Left lung (tissue), 4 donors: ENCODE measurements at regions not wholly inside any gene's neighbourhood (a gene's known extent, or its start where the extent isn't known, plus 50 kb on each side); places are given as distances from the start of the nearest gene placed in this dataset.

Source experiments
- ATAC-seq: fragments of 200-7000 bp; cut with Tn5 transposase; one replicate; pipeline ENCODE4 v1.9.1; 2020; ENCODE audit warnings: moderate library complexity
- DNase-seq, 4 donors: peaks; one replicate each; pipeline ENCODE4 v3.0.0-alpha.2; 2013 to 2020
- H3K27ac ChIP-seq, 2 donors: fragments of 200-600 bp; sonication (generic) in 1 of 2; one replicate each; pipeline versions ENCODE4 v1.5.0 to v1.8.0; 2020 to 2021
- H3K27me3 ChIP-seq, 2 donors: fragments of 200-600 bp; sonication (generic) in 1 of 2; one replicate each; pipeline versions ENCODE4 v1.5.0 to v1.8.0; 2020 to 2021
- H3K36me3 ChIP-seq, 2 donors: fragments of 200-600 bp; sonication (generic) in 1 of 2; one replicate each; pipeline versions ENCODE4 v1.5.0 to v1.8.0; 2020 to 2021
- H3K4me1 ChIP-seq, 2 donors: fragments of 200-600 bp; one replicate each; pipeline ENCODE4 v1.8.0; 2021
- H3K4me3 ChIP-seq, 2 donors: fragments of 200-600 bp; sonication (generic) in 1 of 2; one replicate each; pipeline versions ENCODE4 v1.5.0 to v1.8.0; 2020 to 2021; ENCODE audit warnings: mild to moderate bottlenecking in 1 of 2
- H3K9me3 ChIP-seq, 2 donors: fragments of 200-600 bp; sonication (generic) in 1 of 2; one replicate each; pipeline versions ENCODE4 v1.5.0 to v1.8.0; 2020 to 2021
- CTCF ChIP-seq, 2 donors: fragments of 200-600 bp; sonication (generic) in 1 of 2; IDR thresholded peaks; one replicate each; pipeline versions ENCODE4 v1.5.0 to v1.8.0; 2021; ENCODE audit warnings: antibody characterized with exemption in 2 of 2
- intact Hi-C, 2 donors: fragments of 100-400 bp; cut with DNase I; formaldehyde crosslinking; loops; one replicate each; pipeline versions ENCODE4 v1.11.2 to v1.14.2; 2022
- donor health status: DM: no; HTN: yes; CAD: no.
- donor health status: DM: no; HTN: no; CAD: no.

DNA sequence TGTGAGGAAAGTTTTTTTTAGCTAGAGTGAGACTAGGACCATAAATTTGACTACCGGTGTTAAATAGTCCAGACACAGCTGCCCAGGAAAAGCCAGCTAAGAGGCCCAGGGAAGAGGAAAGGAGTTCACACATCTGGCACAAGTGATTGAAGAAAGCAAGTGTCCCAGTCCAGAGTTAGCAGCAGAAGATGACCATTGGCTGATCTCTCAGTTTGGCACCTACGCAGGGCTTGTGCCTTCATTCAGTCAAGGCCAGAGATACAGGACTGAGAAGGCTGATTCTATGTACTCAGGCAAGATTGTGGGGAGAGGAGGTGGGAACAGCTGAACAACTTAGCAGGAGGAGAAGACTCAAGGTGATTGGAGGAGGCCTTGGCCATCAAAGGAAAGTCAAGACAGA, 575.0 kb upstream of the KLF12 start:
- H3K4me1 ChIP-seq = no peaks in the 10 kb centered on the region
- no peak for TF ChIP-seq CTCF (IDR thresholded peaks at IDR 0.05)
- no peak overlapping the region for H3K4me3 ChIP-seq
- no peaks in the 10 kb centered on the region for H3K36me3 ChIP-seq
- H3K9me3 ChIP-seq = no peaks in the 10 kb centered on the region
- no peaks in the 10 kb centered on the region for H3K27me3 ChIP-seq
- DNase-seq (no peak), ATAC-seq (no peak)
- intact Hi-C loops = no loop called here
- H3K27ac ChIP-seq = no peak overlapping the region

DNA sequence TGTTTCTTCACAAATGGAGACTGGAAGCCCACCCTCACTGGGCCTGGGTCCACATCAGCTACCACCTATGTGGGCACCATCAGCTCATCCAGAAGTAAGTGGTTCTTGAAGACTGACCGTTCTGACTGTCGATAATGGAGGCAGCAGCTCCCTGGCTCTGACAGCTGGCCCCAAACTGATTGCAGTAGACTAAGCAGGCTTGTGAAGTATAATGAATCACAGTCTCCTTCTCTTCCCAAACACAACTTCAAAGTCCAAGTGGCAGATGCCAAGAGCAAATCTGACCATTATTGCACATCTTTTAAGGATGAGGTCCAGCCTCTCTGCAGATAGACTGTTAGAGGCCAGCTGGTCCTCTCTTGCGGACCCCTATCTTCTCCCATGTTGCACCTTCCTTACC, 574.4 kb upstream of the KLF12 start:
- Histone ChIP-seq H3K9me3 (no peaks in the 10 kb centered on the region), H3K27me3 (no peaks in the 10 kb centered on the region), H3K36me3 (no peaks in the 10 kb centered on the region), H3K4me3 (no peak overlapping the region), H3K27ac (no peak overlapping the region), H3K4me1 (no peaks in the 10 kb centered on the region)
- intact Hi-C loops = no loop called here
- DNase-seq = no peak
- no peak for TF ChIP-seq CTCF (IDR thresholded peaks at IDR 0.05)
- no peak for ATAC-seq

- DNase-seq = no peak
- Histone ChIP-seq H3K4me1 (no peaks in the 10 kb centered on the region), H3K4me3 (no peak overlapping the region), H3K27ac (no peak overlapping the region), H3K9me3 (no peaks in the 10 kb centered on the region), H3K27me3 (no peaks in the 10 kb centered on the region), H3K36me3 (no peaks in the 10 kb centered on the region)
- intact Hi-C loops = no loop called here
- ATAC-seq = no peak
- no peak for TF ChIP-seq CTCF (IDR thresholded peaks at IDR 0.05)
Observed at GRCh38 chr13:74707291-74707690, 573.1 kb upstream of the KLF12 start.

GRCh38 chr13:74706801-74707200, 572.6 kb upstream of the KLF12 start:
- ATAC-seq (no peak), DNase-seq (no peak)
- H3K4me3 ChIP-seq = no peak overlapping the region
- H3K4me1 ChIP-seq = no peaks in the 10 kb centered on the region
- H3K27me3 ChIP-seq = no peaks in the 10 kb centered on the region
- peaks cover 0 to 4% of the 10 kb centered on the region in 2 donors for H3K9me3 ChIP-seq
- intact Hi-C loops = no loop called here
- no peaks in the 10 kb centered on the region for H3K36me3 ChIP-seq
- H3K27ac ChIP-seq = no peak overlapping the region
- TF ChIP-seq CTCF (IDR thresholded peaks at IDR 0.05) = no peak

DNA sequence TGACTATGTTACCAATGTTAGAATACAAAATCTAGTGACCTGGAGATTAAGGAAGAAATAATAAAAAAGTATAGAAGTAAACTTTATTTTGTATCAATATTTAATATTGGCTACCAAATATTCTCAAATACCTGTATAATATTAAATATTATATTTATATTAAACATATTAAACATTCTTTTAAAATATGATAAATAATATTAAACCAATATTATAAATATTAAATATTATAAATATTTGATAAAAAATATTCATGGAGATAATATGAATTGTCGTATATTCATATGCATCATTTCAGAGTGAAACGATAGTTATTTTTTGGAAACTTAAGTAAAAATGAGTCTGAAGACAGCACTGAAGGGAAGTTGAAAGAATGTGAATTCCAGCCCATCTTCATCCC, 571.2 kb upstream of the KLF12 start:
- no peak for ATAC-seq
- H3K27me3 ChIP-seq = no peaks in the 10 kb centered on the region
- no peaks in the 10 kb centered on the region for H3K4me1 ChIP-seq
- TF ChIP-seq CTCF (IDR thresholded peaks at IDR 0.05) = no peak
- no peaks in the 10 kb centered on the region for H3K36me3 ChIP-seq
- H3K4me3 ChIP-seq = no peak overlapping the region
- no peak for DNase-seq
- no peak overlapping the region for H3K27ac ChIP-seq
- peaks cover 0 to 4% of the 10 kb centered on the region in 2 donors for H3K9me3 ChIP-seq
- intact Hi-C loops = no loop called here
